ENCODE measurements at regions not wholly inside any gene's neighbourhood (a gene's known extent, or its start where the extent isn't known, plus 50 kb on each side); places are given as distances from the start of the nearest gene placed in this dataset.
A peak's percentile ranks its signal among the peaks of the same experiment; 100 is the strongest.
"Not testable (repeated sequence)": the region's sequence is repeated elsewhere in the genome, so short reads cannot be mapped to it uniquely, and the experiment has no call there.

DNA sequence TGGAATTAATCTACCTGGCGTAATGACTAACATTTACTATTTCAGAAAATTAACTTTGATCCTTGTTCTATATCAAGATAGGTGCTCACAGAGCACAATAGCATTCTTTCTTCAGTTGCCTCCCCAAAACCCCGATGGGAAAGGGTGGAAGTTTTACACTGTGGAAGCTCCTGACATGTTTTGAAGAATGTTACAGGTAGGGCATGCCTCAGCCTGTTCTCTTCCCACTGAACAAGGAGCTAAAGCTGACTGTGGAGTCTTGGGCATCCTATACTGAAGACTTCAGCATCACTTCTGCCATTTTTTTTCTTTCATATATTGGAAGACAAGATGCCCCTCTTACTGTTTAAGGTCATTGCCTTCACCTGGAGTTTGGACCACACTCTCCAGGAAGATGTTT lies 211.2 kb downstream of the SPP2 start:
- no peak for ATAC-seq (replicated peaks)
- H3K9me3 Mint-ChIP-seq, result no peaks in the 10 kb centered on the region
- H3K27ac Mint-ChIP-seq, result no peak overlapping the region
- no peaks in the 10 kb centered on the region for H3K27me3 Mint-ChIP-seq
- no peak overlapping the region for H3K4me3 Mint-ChIP-seq
- H3K4me1 Mint-ChIP-seq, result peaks cover 20% of the 10 kb centered on the region
- H3K36me3 Mint-ChIP-seq (ENCODE audit: low read depth), result no peaks in the 10 kb centered on the region

DNA sequence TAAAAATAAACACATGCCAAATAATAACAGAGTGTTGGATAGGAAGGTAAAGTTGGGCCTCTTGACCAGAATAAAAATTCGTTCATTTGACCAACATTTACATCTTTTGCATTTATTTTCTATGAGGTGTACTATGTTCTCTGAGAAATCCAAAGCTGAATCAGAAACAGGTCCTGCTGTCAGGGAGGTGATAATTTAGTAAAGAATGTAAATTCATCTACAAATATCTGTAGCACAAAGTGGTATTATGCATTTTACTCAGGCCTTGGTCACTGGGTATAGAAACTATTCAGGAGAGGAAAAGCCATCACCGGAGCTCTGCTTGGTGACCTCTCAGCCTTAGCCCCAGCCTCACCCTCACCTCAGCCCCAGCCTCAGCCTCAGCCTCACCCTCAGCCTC lies 208.9 kb downstream of the SPP2 start:
- Mint-ChIP-seq H3K9me3 (no peaks in the 10 kb centered on the region), H3K36me3 (ENCODE audit: low read depth) (no peaks in the 10 kb centered on the region), H3K27me3 (no peaks in the 10 kb centered on the region), H3K27ac (no peak overlapping the region), H3K4me3 (no peak overlapping the region), H3K4me1 (peaks cover 13% of the 10 kb centered on the region)
- ATAC-seq (replicated peaks), result no peak

DNA sequence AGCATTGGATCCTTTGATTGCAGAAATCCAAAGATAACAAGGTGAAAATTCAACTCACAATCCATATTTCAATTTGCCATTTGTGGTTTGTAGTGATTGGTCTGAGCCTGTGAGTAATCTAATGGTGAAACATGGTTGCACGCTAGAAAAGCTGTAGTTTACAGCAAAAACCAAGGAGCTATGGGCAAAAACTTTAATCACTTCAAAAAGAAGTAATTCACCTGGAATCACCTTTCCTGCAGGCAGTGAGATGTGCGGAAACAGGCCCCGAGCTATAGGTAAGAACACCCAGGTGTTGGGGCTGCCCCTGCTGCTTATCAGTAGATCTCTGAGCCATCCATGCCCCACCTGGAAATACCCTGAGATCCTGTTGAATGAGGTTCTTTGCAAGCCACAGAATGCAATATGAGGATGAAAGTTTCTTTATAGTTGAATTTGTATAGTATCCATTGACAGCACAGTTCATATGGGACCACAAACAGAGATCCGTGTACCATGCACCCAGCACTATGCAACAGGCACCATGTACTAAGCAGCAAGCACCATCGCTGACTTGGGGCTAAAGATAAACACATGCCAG lies 208.2 kb downstream of the SPP2 start:
- no peaks in the 10 kb centered on the region for H3K36me3 Mint-ChIP-seq (ENCODE audit: low read depth)
- H3K4me1 Mint-ChIP-seq, result peaks cover 13% of the 10 kb centered on the region
- H3K27ac Mint-ChIP-seq, result peak overlapping the region; percentile 65
- H3K27me3 Mint-ChIP-seq, result no peaks in the 10 kb centered on the region
- ATAC-seq (replicated peaks), result peak; percentile 65
- H3K4me3 Mint-ChIP-seq, result peak overlapping the region; percentile 30
- no peaks in the 10 kb centered on the region for H3K9me3 Mint-ChIP-seq

DNA sequence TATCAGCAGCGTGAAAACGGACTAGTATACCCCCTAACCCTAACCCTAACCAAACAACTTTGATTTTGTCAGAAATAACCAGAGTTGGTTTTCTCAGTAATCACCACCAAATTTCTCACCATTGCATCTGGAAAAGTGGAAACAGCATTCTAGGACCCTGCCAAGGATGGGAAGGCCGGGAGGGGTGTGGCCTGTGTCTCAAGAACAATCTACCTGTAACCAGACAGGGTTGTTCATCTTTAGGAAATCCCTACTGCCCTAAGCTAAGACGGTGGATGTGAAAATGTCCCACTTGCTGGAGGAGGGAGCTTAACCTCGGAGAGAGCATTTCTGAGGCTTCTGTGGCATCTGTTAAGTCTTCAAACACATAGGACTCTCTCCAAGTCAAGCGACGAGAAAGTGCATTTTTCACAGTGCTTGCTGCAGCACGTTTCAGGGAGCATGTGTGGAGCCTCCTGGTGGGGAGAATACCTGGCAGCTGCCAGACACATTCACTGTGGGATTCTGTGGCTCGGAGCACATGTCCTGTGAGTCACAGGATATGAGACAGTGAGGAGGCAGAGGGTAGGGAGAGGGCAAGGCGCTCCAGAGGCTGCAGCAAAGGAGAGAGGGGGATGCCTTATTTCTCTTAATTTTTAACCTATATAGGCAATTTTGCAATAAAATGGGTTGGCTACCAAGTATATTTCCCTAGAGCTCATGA lies 207.5 kb downstream of the SPP2 start:
- H3K27me3 Mint-ChIP-seq, result no peaks in the 10 kb centered on the region
- no peaks in the 10 kb centered on the region for H3K9me3 Mint-ChIP-seq
- peak overlapping the region; percentile 30 for H3K4me3 Mint-ChIP-seq
- H3K4me1 Mint-ChIP-seq, result peaks cover 13% of the 10 kb centered on the region
- peak overlapping the region; percentile 65 for H3K27ac Mint-ChIP-seq
- H3K36me3 Mint-ChIP-seq (ENCODE audit: low read depth), result no peaks in the 10 kb centered on the region
- peak; percentile 94 for ATAC-seq (replicated peaks)

DNA sequence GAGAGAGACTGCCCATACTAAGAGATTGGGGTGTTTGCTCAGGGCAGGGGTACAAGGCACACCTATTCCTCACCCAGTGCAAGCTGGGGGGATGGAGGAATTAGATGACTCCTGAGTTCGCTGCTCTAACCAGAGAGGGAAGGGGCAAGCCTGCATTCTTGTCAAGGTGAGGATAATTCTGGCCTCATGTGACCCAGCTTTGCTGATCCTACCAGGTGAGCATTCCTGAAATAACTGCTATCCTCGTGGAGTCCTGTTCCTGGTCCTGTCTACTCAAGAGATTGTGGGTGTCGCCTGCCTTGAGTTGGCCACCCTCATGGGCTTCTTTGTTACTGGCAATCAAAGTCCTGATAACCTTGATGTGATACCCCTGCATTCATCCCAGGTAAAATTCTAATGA lies 206.0 kb downstream of the SPP2 start:
- peaks cover 3% of the 10 kb centered on the region for H3K27me3 Mint-ChIP-seq
- H3K4me1 Mint-ChIP-seq, result peaks cover 19% of the 10 kb centered on the region
- H3K4me3 Mint-ChIP-seq, result no peak overlapping the region
- H3K9me3 Mint-ChIP-seq, result no peaks in the 10 kb centered on the region
- H3K27ac Mint-ChIP-seq, result no peak overlapping the region
- no peak for ATAC-seq (replicated peaks)
- no peaks in the 10 kb centered on the region for H3K36me3 Mint-ChIP-seq (ENCODE audit: low read depth)

DNA sequence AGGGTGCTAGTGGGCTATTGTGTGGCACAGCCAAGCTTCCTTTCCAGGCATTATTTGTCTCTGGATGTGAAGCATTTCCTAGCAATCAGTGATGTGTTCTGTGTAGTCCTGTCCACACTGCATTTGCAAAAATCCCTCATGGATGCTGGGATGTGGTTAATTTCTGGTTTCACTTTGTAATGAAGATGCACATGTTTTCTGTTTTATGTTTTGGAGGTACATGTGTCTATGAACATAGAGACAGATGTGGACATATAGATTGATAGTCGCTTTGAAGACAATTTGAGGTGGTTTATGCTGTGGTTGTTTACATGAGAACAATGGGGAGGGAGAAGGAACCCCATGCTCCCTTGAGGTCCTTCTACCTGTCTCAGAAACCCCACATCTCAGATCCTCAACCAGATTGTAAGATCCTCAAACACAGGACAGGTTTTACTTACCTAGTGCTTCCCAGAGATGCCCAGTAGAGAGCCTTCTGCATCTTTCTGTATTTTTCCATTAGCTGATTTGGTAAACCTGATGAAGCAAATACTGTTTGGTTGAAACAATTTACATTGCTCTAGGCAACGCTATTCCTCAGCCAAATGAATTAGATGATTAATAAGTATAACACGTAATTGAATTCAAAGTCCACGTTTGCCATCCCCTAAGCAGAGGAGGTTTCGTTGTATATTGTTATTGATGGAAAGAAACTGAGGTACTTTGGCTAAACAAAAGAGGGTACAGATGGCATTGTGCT lies 204.4 kb downstream of the SPP2 start:
- Mint-ChIP-seq H3K4me1 (peaks cover 19% of the 10 kb centered on the region), H3K4me3 (no peak overlapping the region), H3K27ac (no peak overlapping the region), H3K27me3 (peaks cover 3% of the 10 kb centered on the region), H3K36me3 (ENCODE audit: low read depth) (no peaks in the 10 kb centered on the region), H3K9me3 (no peaks in the 10 kb centered on the region)
- ATAC-seq (replicated peaks), result no peak

DNA sequence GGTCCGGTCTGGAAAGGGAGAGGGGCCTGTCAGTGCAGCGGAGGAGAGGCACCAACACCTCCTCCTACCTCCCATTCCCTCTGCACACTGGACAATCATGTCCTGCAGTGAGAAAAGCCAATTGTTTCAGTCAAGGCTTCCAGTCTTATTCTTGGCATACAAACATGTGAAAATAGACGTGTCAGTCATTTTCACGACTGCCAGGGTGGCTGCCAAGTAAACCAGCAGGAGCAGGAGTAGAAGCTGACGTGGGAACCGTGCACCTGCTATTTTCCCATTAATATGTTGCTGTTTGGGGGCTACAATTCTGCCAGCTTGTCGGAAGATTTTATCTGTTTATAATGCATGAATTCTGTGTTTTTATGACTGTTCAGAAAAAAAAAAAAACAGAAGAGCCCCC lies 202.3 kb downstream of the SPP2 start:
- ATAC-seq (replicated peaks), result no peak
- peaks cover 7% of the 10 kb centered on the region for H3K4me1 Mint-ChIP-seq
- H3K27me3 Mint-ChIP-seq, result peaks cover 3% of the 10 kb centered on the region
- H3K36me3 Mint-ChIP-seq (ENCODE audit: low read depth), result no peaks in the 10 kb centered on the region
- H3K4me3 Mint-ChIP-seq, result no peak overlapping the region
- H3K27ac Mint-ChIP-seq, result no peak overlapping the region
- H3K9me3 Mint-ChIP-seq, result no peaks in the 10 kb centered on the region

DNA sequence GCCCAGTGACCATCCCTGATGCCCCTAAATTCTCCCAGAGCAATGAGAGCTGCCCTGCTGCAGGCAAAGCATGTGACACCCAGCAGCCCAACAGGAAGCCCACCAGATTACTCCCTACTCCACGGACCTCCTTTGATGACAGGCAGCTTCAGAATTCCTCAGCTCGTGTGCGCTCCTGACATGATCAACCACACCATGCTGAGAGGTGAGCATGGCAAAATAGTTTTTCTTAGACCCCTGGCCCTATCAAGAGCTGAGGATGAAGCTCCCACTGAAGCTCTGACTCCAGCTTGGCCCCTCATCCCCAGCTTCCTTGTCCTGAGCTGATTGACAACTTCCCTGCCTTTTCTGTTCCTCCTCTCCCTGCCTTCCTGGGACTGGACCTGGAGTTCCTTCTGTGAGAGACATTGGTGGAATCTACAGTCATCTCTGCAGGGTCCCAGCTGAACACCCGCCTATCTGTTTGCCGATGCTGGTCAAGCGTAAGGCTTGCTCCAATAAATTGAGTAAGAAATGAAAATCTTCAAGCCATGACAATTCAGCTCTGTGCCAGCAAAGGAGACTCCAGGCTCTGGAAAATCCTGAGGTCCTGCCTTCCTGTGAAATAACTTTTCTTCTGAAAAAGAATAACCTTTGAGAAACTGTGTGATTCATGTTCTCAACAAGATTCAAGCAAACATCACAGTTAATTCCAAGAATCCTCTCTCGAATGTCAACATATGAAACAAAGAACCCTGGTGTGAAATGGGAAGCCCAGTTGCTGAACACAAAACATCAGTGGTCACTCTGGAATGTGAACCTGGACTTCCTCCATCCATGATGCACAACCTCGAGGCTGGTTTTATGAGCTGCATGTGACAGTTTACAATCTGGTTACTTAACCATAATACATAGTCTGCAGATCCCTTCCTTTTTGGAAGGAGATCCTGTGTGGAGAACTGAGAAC lies 201.1 kb downstream of the SPP2 start:
- no peaks in the 10 kb centered on the region for H3K36me3 Mint-ChIP-seq (ENCODE audit: low read depth)

DNA sequence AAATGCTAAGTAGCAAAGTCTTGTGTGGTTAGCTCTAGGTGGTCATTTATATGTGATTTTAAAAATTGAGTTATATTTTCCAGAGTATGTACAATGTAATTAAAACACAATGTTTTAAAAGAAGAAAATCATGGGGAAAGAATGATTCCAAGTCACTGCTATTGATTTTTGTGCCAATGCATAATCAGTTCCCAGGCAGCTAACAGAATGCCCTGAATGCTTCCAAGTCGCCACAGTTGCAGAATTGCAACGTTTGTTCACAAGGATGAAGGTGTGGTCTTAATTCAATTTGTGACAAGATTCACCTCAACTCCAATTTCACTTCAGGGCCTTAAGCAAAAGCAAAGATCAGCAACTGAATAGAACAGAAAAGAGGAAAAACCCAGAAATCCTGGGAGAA lies 200.4 kb downstream of the SPP2 start:
- no peak for ATAC-seq (replicated peaks)
- Mint-ChIP-seq H3K27ac (no peak overlapping the region), H3K4me3 (no peak overlapping the region), H3K36me3 (ENCODE audit: low read depth) (no peaks in the 10 kb centered on the region), H3K9me3 (no peaks in the 10 kb centered on the region), H3K4me1 (peaks cover 6% of the 10 kb centered on the region), H3K27me3 (peaks cover 3% of the 10 kb centered on the region)

More for the DNA sequence above, 201.1 kb downstream of the SPP2 start:
- Mint-ChIP-seq H3K27ac (no peak overlapping the region), H3K4me3 (no peak overlapping the region), H3K27me3 (peaks cover 3% of the 10 kb centered on the region), H3K9me3 (no peaks in the 10 kb centered on the region), H3K4me1 (peaks cover 6% of the 10 kb centered on the region)
- ATAC-seq (replicated peaks), result no peak

DNA sequence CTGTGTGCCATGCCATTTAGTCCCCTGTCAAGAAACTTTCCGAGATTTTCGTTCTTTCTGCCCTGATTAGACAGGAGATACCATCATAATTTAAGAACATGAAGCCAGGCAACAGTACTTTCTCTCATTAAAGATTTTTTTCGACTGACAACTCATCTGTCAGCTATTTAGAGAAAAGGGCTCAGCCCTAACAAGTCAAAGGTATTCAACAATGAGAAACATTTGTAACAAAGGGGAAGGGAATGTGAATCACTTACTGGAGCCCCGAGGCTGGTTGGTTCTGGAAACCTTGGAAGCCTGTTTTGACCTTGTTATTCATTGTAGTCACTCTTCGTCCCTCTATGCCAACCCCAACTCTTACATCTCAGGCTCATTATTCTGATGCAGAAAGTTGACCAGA lies 199.4 kb downstream of the SPP2 start:
- no peak for ATAC-seq (replicated peaks)
- H3K4me3 Mint-ChIP-seq, result no peak overlapping the region
- H3K36me3 Mint-ChIP-seq (ENCODE audit: low read depth), result no peaks in the 10 kb centered on the region
- H3K27me3 Mint-ChIP-seq, result peaks cover 3% of the 10 kb centered on the region
- no peak overlapping the region for H3K27ac Mint-ChIP-seq
- H3K4me1 Mint-ChIP-seq, result peaks cover 9% of the 10 kb centered on the region
- no peaks in the 10 kb centered on the region for H3K9me3 Mint-ChIP-seq

DNA sequence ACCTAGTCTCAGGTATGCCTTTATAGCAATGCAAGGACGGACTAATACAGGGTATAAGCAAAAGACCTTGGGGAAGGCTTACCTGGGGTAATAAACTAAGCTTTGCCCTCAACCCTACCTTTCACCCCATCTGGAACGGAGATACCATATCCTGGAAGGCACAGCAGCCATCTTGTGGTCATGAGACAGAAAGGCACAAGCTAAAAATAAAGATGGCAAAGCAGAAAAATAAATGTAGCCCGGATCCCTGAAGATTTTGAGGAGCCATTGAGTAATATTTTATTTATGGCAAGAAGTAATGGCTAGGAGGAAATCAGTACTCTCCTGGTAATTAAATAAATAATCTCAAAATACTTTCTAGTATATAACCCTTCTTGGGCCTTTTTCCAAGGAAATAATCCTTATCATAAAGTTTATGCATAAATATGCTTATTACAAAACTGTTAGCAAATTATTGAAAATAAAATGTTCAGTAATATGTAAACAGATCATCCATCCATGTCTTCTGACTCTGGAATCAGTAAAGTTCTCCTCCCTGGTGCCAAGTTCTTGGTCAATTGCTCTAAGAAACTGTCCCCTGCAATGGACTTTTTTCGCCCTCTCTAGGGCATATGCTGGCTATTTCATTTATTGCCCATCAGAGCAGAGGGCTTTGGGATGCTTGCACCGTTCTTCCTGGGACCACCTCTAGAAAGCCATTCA lies 198.7 kb downstream of the SPP2 start:
- H3K27ac Mint-ChIP-seq, result no peak overlapping the region

DNA sequence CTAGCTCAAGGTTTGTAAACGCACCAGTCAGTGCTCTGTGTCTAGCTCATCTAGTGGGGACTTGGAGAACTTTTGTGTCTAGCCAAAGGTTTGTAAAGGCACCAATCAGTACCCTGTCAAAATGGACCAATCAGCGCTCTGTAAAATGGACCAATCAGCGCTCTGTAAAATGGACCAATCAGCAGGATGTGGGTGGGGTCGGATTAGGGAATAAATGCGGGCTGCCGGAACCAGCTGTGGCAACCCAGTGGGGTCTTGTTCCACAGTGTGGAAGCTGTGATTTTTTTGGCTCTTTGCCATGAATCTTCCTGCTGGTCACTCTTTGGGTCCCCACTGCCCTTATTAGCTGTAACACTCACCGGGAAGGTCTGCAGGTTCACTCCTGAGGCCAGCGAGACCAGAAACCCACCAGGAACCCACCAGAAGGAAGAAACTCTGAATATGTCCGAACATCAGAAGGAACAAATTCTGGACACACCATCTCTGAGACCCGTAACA lies 197.8 kb downstream of the SPP2 start:
- H3K9me3 Mint-ChIP-seq; H3K4me3 Mint-ChIP-seq; H3K27ac Mint-ChIP-seq; ATAC-seq (replicated peaks); H3K27me3 Mint-ChIP-seq; H3K36me3 Mint-ChIP-seq (ENCODE audit: low read depth): not testable (repeated sequence)
- H3K4me1 Mint-ChIP-seq, result peaks cover 12% of the 10 kb centered on the region

More for the DNA sequence above, 198.7 kb downstream of the SPP2 start:
- Mint-ChIP-seq H3K9me3 (no peaks in the 10 kb centered on the region), H3K36me3 (ENCODE audit: low read depth) (no peaks in the 10 kb centered on the region), H3K27me3 (peaks cover 3% of the 10 kb centered on the region), H3K4me3 (no peak overlapping the region), H3K4me1 (peaks cover 12% of the 10 kb centered on the region)
- no peak for ATAC-seq (replicated peaks)

DNA sequence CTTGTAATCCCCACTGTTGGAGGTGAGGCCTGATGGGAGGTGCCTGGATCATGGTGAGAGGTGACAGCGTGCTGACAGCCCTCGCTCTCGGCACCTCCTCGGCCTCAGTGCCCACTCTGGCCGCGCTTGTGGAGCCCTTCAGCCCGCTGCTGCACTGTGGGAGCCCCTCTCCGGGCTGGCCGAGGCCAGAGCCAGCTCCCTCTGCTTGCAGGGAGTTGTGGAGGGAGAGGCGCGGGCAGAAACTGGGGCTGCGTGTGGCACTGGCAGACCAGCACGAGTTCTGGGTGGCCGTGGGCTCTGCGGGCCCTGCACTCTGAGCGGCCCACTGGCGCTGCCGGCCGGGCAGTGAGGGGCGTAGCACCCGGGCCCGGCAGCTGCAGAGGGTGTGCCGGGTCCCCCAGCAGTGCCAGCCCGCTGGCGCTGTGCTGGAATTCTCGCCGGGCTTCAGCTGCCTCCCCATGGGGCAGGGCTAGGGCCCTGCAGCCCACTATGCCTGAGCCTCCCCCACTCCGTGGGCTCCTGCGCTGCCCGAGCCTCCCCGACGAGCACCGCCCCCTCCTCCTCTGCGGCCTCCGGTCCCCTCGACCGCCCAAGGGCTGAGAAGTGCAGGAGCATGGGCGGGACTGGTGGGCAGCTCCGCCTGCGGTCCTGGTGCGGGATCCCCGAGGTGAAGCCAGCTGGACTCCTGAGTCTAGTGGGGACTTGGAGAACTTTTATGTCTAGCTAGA lies 197.1 kb downstream of the SPP2 start:
- Mint-ChIP-seq H3K4me3 (no peak overlapping the region), H3K27ac (no peak overlapping the region), H3K4me1 (peaks cover 9% of the 10 kb centered on the region), H3K9me3 (no peaks in the 10 kb centered on the region), H3K27me3 (peaks cover 3% of the 10 kb centered on the region), H3K36me3 (ENCODE audit: low read depth) (no peaks in the 10 kb centered on the region)
- no peak for ATAC-seq (replicated peaks)

Data from activated T-helper 17 cell treated with anti-CD3 and anti-CD28 coated beads, Interleukin-2, amount 50 U/mL, for 72 hours (primary cell).